ENCODE measurements at regions not wholly inside any gene's neighbourhood (a gene's known extent, or its start where the extent isn't known, plus 50 kb on each side); places are given as distances from the start of the nearest gene placed in this dataset.

- DNase-seq (ENCODE audit: low read depth), result no peak
- TF ChIP-seq, protein P1, sequence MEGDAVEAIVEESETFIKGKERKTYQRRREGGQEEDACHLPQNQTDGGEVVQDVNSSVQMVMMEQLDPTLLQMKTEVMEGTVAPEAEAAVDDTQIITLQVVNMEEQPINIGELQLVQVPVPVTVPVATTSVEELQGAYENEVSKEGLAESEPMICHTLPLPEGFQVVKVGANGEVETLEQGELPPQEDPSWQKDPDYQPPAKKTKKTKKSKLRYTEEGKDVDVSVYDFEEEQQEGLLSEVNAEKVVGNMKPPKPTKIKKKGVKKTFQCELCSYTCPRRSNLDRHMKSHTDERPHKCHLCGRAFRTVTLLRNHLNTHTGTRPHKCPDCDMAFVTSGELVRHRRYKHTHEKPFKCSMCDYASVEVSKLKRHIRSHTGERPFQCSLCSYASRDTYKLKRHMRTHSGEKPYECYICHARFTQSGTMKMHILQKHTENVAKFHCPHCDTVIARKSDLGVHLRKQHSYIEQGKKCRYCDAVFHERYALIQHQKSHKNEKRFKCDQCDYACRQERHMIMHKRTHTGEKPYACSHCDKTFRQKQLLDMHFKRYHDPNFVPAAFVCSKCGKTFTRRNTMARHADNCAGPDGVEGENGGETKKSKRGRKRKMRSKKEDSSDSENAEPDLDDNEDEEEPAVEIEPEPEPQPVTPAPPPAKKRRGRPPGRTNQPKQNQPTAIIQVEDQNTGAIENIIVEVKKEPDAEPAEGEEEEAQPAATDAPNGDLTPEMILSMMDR (IDR thresholded peaks at IDR 0.05; ENCODE audit: insufficient read depth, low read depth, low read length), result no peak
- no peak overlapping the region for H3K4me3 ChIP-seq (ENCODE audit: low read depth, low read length)
Measured at GRCh38 chr13:86838411-86839120, 832.6 kb upstream of the SLITRK5 start.

DNA sequence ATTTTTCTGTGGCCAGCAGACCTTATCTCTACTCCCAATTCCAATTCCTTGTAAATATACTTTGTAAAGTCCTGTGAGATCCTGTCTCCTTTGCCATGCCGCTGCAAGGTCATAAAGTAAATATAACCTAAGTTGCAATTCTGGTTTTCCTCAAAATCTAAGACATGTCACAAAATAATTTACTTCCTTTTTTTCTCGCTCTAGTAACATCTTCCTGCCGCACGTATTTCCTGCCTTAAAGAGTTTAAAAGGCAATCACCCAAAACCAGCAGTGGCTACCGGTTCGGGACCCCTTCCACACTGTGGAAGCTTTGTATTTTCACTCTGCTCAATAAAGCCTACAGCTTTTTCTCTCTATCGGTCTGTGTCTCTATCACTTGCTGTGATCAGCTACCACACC is 832.0 kb upstream of the SLITRK5 start:
- TF ChIP-seq, protein P1 (IDR thresholded peaks at IDR 0.05; ENCODE audit: insufficient read depth, low read depth, low read length), result no peak
- no peak overlapping the region for H3K4me3 ChIP-seq (ENCODE audit: low read depth, low read length)
- peak; percentile 53 for DNase-seq (ENCODE audit: low read depth)

DNA sequence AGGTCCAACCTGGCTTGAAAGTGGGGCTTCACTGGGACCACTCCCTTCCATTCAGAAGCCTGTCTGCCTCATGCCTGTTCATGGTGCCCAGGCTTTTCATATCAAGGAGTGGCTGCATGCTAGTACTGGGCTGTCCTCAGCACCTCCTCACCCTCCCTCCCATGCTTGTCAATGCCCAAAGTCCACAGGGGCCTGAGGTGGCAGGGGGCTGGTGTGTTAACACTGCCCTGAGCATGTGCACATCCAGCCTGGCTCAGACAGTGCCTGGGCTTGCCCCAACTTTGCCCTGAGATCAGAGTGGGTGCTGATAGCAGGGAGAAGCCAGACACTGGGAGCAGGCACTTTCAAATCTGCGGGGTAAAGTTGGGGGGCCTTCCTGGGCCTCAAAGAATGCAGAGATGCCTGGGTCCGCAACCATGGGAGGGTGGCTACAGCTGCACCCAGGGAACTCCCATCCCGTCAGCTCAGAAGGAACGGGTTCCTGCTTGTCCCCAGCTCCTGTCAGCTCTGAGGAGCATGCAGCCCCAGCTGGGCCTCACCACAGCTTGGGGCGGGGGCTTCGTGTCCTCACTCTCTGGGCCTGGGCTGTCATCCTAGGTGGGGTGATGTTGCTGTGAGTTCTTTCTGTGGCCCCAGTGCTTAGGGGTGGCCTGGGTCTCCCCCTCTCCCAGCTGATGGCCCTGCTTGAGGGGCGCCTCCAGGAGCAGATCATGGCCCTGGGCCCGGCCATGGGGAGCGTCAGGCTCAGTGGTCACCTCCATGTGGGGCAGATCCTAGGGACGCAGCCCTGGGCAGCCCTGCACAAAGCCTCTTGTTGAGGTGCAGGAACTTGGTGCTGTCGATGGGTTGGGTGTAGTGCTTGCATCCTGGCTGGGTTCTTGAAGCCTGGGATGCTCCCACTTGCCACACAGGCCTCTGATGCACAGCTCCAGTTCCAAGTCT is 830.6 kb upstream of the SLITRK5 start:
- no peak overlapping the region for H3K4me3 ChIP-seq (ENCODE audit: low read depth, low read length)
- TF ChIP-seq, protein P1 (IDR thresholded peaks at IDR 0.05; ENCODE audit: insufficient read depth, low read depth, low read length), result no peak
- DNase-seq (ENCODE audit: low read depth), result no peak

GRCh38 chr13:86841264-86841663 is 829.9 kb upstream of the SLITRK5 start:
- DNase-seq (ENCODE audit: low read depth), result no peak
- no peak overlapping the region for H3K4me3 ChIP-seq (ENCODE audit: low read depth, low read length)
- TF ChIP-seq, protein P1 (IDR thresholded peaks at IDR 0.05; ENCODE audit: insufficient read depth, low read depth, low read length), result no peak

- H3K4me3 ChIP-seq (ENCODE audit: low read depth, low read length), result no peak overlapping the region
- no peak for DNase-seq (ENCODE audit: low read depth)
- TF ChIP-seq, protein P1 (IDR thresholded peaks at IDR 0.05; ENCODE audit: insufficient read depth, low read depth, low read length), result no peak
Measured at GRCh38 chr13:86846501-86846900, 824.7 kb upstream of the SLITRK5 start.

DNA sequence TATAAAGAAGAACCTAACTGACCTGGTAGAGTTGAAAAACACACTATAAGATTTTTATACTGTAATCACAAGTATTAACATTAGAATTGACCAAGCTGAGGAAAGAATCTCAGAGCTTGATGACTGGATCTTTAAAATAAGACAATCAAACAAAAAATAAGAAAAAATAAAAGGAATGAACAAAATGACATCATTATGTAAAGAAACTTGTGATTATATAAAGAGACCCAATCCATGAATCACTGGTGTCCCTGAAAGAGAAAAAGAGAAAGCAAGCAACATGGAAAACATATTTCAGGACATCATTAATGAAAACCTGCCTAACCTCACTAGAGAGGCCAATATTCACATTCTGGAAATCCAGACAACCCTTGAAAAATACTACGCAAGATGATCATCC is 822.5 kb upstream of the SLITRK5 start:
- no peak overlapping the region for H3K4me3 ChIP-seq (ENCODE audit: low read depth, low read length)
- TF ChIP-seq, protein P1 (IDR thresholded peaks at IDR 0.05; ENCODE audit: insufficient read depth, low read depth, low read length), result no peak
- DNase-seq (ENCODE audit: low read depth), result no peak
